ENCODE measurements at regions not wholly inside any gene's neighbourhood (a gene's known extent, or its start where the extent isn't known, plus 50 kb on each side); places are given as distances from the start of the nearest gene placed in this dataset.

- DNase-seq: no peak
These were observed 384.1 kb downstream of the GATA3 start for GRCh38 chr10:8438603-8439002.

- DNase-seq: no peak
These were observed 384.6 kb downstream of the GATA3 start for GRCh38 chr10:8439040-8439439.

GRCh38 chr10:8444630-8445029 is 390.1 kb downstream of the GATA3 start:
- DNase-seq: no peak

GRCh38 chr10:8445353-8445752 is 390.9 kb downstream of the GATA3 start:
- no peak for DNase-seq

GRCh38 chr10:8449909-8450308 is 395.4 kb downstream of the GATA3 start:
- no peak for DNase-seq

GRCh38 chr10:8453587-8453986 is 399.1 kb downstream of the GATA3 start:
- no peak for DNase-seq

GRCh38 chr10:8454357-8454756 is 399.9 kb downstream of the GATA3 start:
- no peak for DNase-seq

- DNase-seq: no peak
These were observed 400.7 kb downstream of the GATA3 start for GRCh38 chr10:8455181-8455580.

- DNase-seq: no peak
These were observed 401.9 kb downstream of the GATA3 start for GRCh38 chr10:8456386-8456785.

GRCh38 chr10:8460626-8461025 is 406.1 kb downstream of the GATA3 start:
- no peak for DNase-seq

GRCh38 chr10:8462565-8462964 is 408.1 kb downstream of the GATA3 start:
- DNase-seq: no peak

GRCh38 chr10:8463853-8464252 is 409.4 kb downstream of the GATA3 start:
- no peak for DNase-seq

GRCh38 chr10:8468477-8468876 is 414.0 kb downstream of the GATA3 start:
- no peak for DNase-seq

- no peak for DNase-seq
These were observed 418.7 kb downstream of the GATA3 start for GRCh38 chr10:8473205-8473604.

GRCh38 chr10:8477300-8477699 is 422.8 kb downstream of the GATA3 start:
- DNase-seq: no peak

- DNase-seq: no peak
These were observed 427.4 kb downstream of the GATA3 start for GRCh38 chr10:8481718-8482504.

- no peak for DNase-seq
These were observed 430.5 kb downstream of the GATA3 start for GRCh38 chr10:8485032-8485431.

GRCh38 chr10:8487346-8487745 is 432.9 kb downstream of the GATA3 start:
- DNase-seq: no peak

- no peak for DNase-seq
These were observed 434.7 kb downstream of the GATA3 start for GRCh38 chr10:8489232-8489631.

GRCh38 chr10:8489823-8490222 is 435.3 kb downstream of the GATA3 start:
- DNase-seq: no peak

GRCh38 chr10:8498290-8498689 is 443.8 kb downstream of the GATA3 start:
- DNase-seq: no peak

GRCh38 chr10:8498881-8499280 is 444.4 kb downstream of the GATA3 start:
- DNase-seq: no peak

GRCh38 chr10:8499312-8499711 is 444.8 kb downstream of the GATA3 start:
- no peak for DNase-seq

- DNase-seq: no peak
These were observed 445.4 kb downstream of the GATA3 start for GRCh38 chr10:8499752-8500390.

GRCh38 chr10:8502573-8502972 is 448.1 kb downstream of the GATA3 start:
- DNase-seq: no peak

Measured in amniotic stem cell (primary cell).